HFF-Myc (cell line): ENCODE measurements at regions not wholly inside any gene's neighbourhood (a gene's known extent, or its start where the extent isn't known, plus 50 kb on each side); places are given as distances from the start of the nearest gene placed in this dataset.

Experiments
- DNase-seq: peaks from one replicate; pipeline ENCODE4 v3.0.0-alpha.2; 2011; ENCODE audit warnings: low read depth; ENCODE audit errors: extremely low read depth
- H3K4me3 ChIP-seq: replicated peaks from 2 replicates; pipeline ENCODE4 v1.5.1; 2011; ENCODE audit warnings: low read depth, mild to moderate bottlenecking, control low read depth, low read length
- CTCF ChIP-seq: IDR thresholded peaks from 2 replicates; pipeline ENCODE4 v1.5.1; 2012; ENCODE audit warnings: mild to moderate bottlenecking, low read depth, low read length, control low read depth; ENCODE audit errors: missing control alignments

GRCh38 chr4:41856797-41857196 lies 78.4 kb upstream of the TMEM33 start:
- no peak for DNase-seq
- no peak for TF ChIP-seq CTCF
- H3K4me3 ChIP-seq, result no peak overlapping the region

- DNase-seq, result no peak
- no peak overlapping the region for H3K4me3 ChIP-seq
- no peak for TF ChIP-seq CTCF
These were observed 81.3 kb upstream of the TMEM33 start for GRCh38 chr4:41853973-41854372.

GRCh38 chr4:41852229-41852628 lies 83.0 kb upstream of the TMEM33 start:
- no peak overlapping the region for H3K4me3 ChIP-seq
- TF ChIP-seq CTCF, result no peak
- DNase-seq, result no peak

GRCh38 chr4:41851621-41852020 lies 83.6 kb upstream of the TMEM33 start:
- no peak for TF ChIP-seq CTCF
- no peak for DNase-seq

GRCh38 chr4:41844327-41844726 lies 90.9 kb upstream of the TMEM33 start:
- no peak overlapping the region for H3K4me3 ChIP-seq
- no peak for TF ChIP-seq CTCF
- DNase-seq, result no peak

More at GRCh38 chr4:41851621-41852020, 83.6 kb upstream of the TMEM33 start:
- no peak overlapping the region for H3K4me3 ChIP-seq

GRCh38 chr4:41839916-41840854 lies 91.7 kb upstream of the PHOX2B start:
- no peak for DNase-seq
- H3K4me3 ChIP-seq, result no peak overlapping the region
- no peak for TF ChIP-seq CTCF
